ENCODE measurements at regions not wholly inside any gene's neighbourhood (a gene's known extent, or its start where the extent isn't known, plus 50 kb on each side); places are given as distances from the start of the nearest gene placed in this dataset.
A peak's percentile ranks its signal among the peaks of the same experiment; 100 is the strongest.

DNA sequence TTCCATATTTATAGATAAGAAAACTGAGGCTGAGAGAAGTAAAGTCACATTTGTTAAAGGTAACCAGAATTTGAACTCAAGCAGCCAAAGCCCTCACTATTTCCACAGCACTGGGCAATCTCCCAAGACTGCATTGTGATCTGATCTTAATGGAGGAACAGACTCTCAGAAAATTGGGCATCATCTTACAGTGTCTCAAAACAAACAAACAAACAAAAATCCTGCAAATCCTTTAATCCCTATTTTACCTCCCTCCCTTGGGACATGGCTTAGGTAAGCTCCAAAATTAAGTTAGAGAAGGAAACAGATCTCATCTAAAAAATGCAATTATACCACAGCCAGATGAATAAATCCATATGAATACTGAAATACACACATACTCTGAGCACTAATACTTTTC, 57.5 kb downstream of the FHIP2A start:
- no peaks in the 10 kb centered on the region for H3K9me3 Mint-ChIP-seq
- peaks cover 7% of the 10 kb centered on the region for H3K27me3 Mint-ChIP-seq
- H3K4me3 Mint-ChIP-seq = no peak overlapping the region
- peaks cover 28% of the 10 kb centered on the region for H3K4me1 Mint-ChIP-seq (ENCODE audit: unreplicated experiment)
- H3K36me3 Mint-ChIP-seq = no peaks in the 10 kb centered on the region
- DNase-seq (ENCODE audit: extremely low spot score, unreplicated experiment) = no peak
- TF ChIP-seq, protein P1, sequence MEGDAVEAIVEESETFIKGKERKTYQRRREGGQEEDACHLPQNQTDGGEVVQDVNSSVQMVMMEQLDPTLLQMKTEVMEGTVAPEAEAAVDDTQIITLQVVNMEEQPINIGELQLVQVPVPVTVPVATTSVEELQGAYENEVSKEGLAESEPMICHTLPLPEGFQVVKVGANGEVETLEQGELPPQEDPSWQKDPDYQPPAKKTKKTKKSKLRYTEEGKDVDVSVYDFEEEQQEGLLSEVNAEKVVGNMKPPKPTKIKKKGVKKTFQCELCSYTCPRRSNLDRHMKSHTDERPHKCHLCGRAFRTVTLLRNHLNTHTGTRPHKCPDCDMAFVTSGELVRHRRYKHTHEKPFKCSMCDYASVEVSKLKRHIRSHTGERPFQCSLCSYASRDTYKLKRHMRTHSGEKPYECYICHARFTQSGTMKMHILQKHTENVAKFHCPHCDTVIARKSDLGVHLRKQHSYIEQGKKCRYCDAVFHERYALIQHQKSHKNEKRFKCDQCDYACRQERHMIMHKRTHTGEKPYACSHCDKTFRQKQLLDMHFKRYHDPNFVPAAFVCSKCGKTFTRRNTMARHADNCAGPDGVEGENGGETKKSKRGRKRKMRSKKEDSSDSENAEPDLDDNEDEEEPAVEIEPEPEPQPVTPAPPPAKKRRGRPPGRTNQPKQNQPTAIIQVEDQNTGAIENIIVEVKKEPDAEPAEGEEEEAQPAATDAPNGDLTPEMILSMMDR (conservative IDR thresholded peaks at IDR 0.05) = no peak
- no peak overlapping the region for H3K27ac Mint-ChIP-seq

DNA sequence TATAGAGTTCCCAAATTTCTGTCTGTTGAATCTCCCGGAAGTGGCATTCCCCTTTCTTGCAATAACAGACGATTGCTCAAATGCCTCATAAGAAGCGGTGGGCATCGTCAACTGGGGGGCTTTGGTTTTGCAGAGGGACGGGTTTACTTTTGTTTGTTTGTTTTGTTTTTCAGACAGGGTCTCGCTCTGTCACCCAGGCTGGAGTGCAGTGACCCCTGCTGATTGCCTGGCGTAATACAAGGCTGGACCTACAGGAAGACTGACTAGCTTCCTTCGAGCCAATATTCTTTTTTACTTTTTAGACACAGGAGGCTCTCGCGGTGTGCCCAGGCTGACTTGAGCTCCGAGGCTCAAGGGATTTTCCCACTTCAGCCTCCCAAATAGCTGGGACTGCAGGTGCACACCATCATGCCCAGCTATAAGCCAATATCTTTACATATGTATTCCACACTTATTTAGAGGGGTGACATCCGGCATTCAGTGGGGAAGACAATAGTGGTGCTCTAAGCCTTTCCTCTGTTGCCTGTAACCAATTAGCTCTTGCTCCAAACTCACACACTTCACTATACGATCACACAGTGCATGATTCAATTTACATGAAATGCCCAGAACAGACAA, 58.1 kb downstream of the FHIP2A start:
- TF ChIP-seq, protein P1 (conservative IDR thresholded peaks at IDR 0.05) = peak; percentile 72
- H3K27ac Mint-ChIP-seq = no peak overlapping the region
- H3K36me3 Mint-ChIP-seq = no peaks in the 10 kb centered on the region
- peaks cover 7% of the 10 kb centered on the region for H3K27me3 Mint-ChIP-seq
- H3K4me3 Mint-ChIP-seq = no peak overlapping the region
- H3K9me3 Mint-ChIP-seq = no peaks in the 10 kb centered on the region
- peaks cover 28% of the 10 kb centered on the region for H3K4me1 Mint-ChIP-seq (ENCODE audit: unreplicated experiment)
- no peak for DNase-seq (ENCODE audit: extremely low spot score, unreplicated experiment)

DNA sequence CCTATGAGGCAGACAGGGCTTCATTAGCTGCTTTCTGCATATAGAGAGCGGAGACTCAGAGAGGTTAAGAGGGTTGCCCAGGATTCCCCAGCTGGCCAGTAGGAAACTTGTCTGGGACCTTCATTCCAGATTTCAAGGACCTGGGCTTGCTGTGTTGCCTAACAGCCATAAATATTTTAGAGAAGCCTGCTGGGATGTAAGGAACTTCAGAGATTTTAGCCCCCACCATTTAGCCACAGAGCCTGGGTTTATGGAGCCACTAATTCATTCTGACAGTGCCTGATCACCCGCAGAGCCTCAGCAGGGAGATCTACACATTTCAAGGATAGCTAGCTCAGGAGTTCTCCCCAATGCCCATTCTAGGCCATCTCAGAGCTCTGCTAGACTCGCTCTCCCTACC, 56.6 kb upstream of the TRUB1 start:
- peaks cover 5% of the 10 kb centered on the region for H3K27me3 Mint-ChIP-seq
- H3K9me3 Mint-ChIP-seq = no peaks in the 10 kb centered on the region
- H3K4me1 Mint-ChIP-seq (ENCODE audit: unreplicated experiment) = peaks cover 21% of the 10 kb centered on the region
- TF ChIP-seq, protein P1 (conservative IDR thresholded peaks at IDR 0.05) = no peak
- no peak overlapping the region for H3K4me3 Mint-ChIP-seq
- no peak for DNase-seq (ENCODE audit: extremely low spot score, unreplicated experiment)
- no peaks in the 10 kb centered on the region for H3K36me3 Mint-ChIP-seq
- no peak overlapping the region for H3K27ac Mint-ChIP-seq

DNA sequence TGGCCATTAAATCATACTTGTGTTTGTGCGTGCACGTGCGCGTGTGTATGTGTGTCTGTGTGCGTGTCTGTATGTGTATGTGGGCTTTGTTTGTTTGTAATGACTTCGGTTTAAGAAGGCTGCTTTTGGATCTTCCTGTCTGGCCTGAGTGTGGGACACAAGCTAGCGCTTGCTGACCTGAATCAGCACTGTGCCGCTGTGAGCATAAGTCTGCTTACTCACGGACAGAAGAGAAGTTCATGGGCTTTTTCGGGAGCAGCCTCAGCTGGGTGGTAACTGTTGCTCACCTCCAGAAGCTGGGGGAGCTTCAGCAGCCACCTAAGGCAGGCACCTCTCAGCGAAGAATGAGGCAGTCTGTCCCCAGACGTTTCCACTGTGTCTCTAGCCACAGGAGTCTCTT, 56.1 kb upstream of the TRUB1 start:
- DNase-seq (ENCODE audit: extremely low spot score, unreplicated experiment) = no peak
- Mint-ChIP-seq H3K4me1 (ENCODE audit: unreplicated experiment) (peaks cover 19% of the 10 kb centered on the region), H3K27me3 (peaks cover 3% of the 10 kb centered on the region), H3K9me3 (no peaks in the 10 kb centered on the region), H3K36me3 (no peaks in the 10 kb centered on the region), H3K4me3 (no peak overlapping the region), H3K27ac (no peak overlapping the region)
- TF ChIP-seq, protein P1 (conservative IDR thresholded peaks at IDR 0.05) = no peak

DNA sequence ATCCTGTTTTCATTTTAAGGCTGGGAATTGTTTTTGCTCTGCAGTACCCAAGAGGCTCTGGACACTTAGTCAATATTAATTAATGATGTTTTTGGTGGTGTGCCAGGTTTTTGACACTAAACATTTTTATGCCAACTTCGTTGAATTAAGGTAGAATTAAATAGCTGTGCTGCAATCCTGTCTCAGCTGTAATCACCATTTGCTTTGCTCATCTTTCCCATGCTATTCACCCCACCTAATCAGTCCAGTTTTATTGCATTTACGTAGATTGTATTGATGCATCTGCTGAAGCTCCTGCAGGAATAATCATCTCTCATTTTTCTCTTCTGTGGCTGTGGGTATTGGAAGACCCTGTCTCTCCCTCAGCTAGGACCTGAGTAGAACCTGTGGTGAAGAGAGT, 52.6 kb upstream of the TRUB1 start:
- TF ChIP-seq, protein P1 (conservative IDR thresholded peaks at IDR 0.05) = no peak
- H3K4me1 Mint-ChIP-seq (ENCODE audit: unreplicated experiment) = peaks cover 16% of the 10 kb centered on the region
- H3K4me3 Mint-ChIP-seq = no peak overlapping the region
- DNase-seq (ENCODE audit: extremely low spot score, unreplicated experiment) = no peak
- no peaks in the 10 kb centered on the region for H3K36me3 Mint-ChIP-seq
- H3K27ac Mint-ChIP-seq = no peak overlapping the region
- H3K27me3 Mint-ChIP-seq = peaks cover 3% of the 10 kb centered on the region
- H3K9me3 Mint-ChIP-seq = no peaks in the 10 kb centered on the region

Data from type B pancreatic cell (in vitro differentiated cells).